ENCODE measurements at regions not wholly inside any gene's neighbourhood (a gene's known extent, or its start where the extent isn't known, plus 50 kb on each side); places are given as distances from the start of the nearest gene placed in this dataset.

DNA sequence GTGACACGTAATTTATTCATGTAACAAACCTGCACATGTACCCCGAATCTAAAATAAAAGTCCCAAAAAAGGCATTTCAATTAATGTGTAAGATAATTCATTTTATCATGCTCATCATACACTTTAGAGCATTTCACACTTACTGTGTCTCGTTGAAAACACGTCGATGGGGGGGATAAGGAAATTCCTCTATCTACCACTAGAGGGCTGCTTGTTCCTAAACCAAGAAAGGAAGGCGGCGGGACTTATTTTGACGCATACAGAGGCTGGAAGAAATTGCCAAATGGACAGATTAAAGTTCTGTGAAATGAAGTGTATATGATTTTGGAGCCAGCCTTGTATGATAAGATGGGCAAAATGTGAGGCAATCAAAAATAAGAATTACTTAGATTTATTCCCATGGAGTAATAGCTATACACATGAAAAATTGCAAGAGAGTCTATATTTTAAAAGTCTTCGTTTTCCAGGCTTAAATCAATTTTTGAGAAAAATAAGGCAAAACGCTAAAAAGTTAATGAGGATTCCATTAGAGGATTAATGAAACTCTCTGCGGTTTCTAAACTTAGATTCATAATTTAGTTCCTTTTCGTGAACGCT lies 346.8 kb downstream of the CNTN3 start:
- no peak for TF ChIP-seq POLR2A (IDR thresholded peaks at IDR 0.05; ENCODE audit: extremely low read depth, insufficient read length)
- TF ChIP-seq, protein P1, sequence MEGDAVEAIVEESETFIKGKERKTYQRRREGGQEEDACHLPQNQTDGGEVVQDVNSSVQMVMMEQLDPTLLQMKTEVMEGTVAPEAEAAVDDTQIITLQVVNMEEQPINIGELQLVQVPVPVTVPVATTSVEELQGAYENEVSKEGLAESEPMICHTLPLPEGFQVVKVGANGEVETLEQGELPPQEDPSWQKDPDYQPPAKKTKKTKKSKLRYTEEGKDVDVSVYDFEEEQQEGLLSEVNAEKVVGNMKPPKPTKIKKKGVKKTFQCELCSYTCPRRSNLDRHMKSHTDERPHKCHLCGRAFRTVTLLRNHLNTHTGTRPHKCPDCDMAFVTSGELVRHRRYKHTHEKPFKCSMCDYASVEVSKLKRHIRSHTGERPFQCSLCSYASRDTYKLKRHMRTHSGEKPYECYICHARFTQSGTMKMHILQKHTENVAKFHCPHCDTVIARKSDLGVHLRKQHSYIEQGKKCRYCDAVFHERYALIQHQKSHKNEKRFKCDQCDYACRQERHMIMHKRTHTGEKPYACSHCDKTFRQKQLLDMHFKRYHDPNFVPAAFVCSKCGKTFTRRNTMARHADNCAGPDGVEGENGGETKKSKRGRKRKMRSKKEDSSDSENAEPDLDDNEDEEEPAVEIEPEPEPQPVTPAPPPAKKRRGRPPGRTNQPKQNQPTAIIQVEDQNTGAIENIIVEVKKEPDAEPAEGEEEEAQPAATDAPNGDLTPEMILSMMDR (IDR thresholded peaks at IDR 0.05; ENCODE audit: low read depth, low read length): peak; percentile 69
- TF ChIP-seq, protein P2, sequence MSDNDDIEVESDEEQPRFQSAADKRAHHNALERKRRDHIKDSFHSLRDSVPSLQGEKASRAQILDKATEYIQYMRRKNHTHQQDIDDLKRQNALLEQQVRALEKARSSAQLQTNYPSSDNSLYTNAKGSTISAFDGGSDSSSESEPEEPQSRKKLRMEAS (IDR thresholded peaks at IDR 0.05; ENCODE audit: low read depth, low read length): no peak
